GM23338 (cell line): ENCODE measurements at regions not wholly inside any gene's neighbourhood (a gene's known extent, or its start where the extent isn't known, plus 50 kb on each side); places are given as distances from the start of the nearest gene placed in this dataset.

Experiments used
- ATAC-seq: fragments of 200-7000 bp; cut with Tn5 transposase; 3 replicates; pipeline ENCODE4 v1.9.1; 2020
- DNase-seq: peaks from one replicate; pipeline ENCODE4 v3.0.0-alpha.2; 2015; ENCODE audit warnings: low spot score
- H2AFZ ChIP-seq: fragments of 200-600 bp; sonication (generic); 2 replicates; pipeline ENCODE4 v1.8.0; 2016; ENCODE audit warnings: antibody characterized with exemption, mild to moderate bottlenecking, moderate library complexity
- H3F3A ChIP-seq: fragments of 200-600 bp; sonication (generic); replicated peaks from 2 replicates; pipeline ENCODE4 v1.8.0; 2017; ENCODE audit warnings: antibody characterized with exemption, mixed run types, low read depth
- H3K27ac ChIP-seq: fragments of 200-600 bp; sonication (generic); 2 replicates; pipeline ENCODE4 v1.6.1; 2016; ENCODE audit warnings: low read depth
- H3K27me3 ChIP-seq: fragments of 200-600 bp; sonication (generic); 2 replicates; pipeline ENCODE4 v1.8.0; 2016; ENCODE audit warnings: mild to moderate bottlenecking, mixed run types, moderate library complexity; ENCODE audit not compliant: insufficient read depth
- H3K36me3 ChIP-seq: fragments of 200-600 bp; sonication (generic); 2 replicates; pipeline ENCODE4 v1.8.0; 2016; ENCODE audit warnings: mild to moderate bottlenecking; ENCODE audit not compliant: insufficient read depth
- H3K4me1 ChIP-seq: fragments of 200-600 bp; sonication (generic); 2 replicates; pipeline ENCODE4 v1.8.0; 2016; ENCODE audit warnings: mild to moderate bottlenecking, moderate library complexity; ENCODE audit not compliant: insufficient read depth
- H3K4me2 ChIP-seq: fragments of 200-600 bp; sonication (generic); 2 replicates; pipeline ENCODE4 v1.7.1; 2017; ENCODE audit warnings: mixed run types
- H3K4me3 ChIP-seq: fragments of 200-600 bp; sonication (generic); 2 replicates; pipeline ENCODE4 v1.6.1; 2016; ENCODE audit warnings: mixed run types
- H3K79me2 ChIP-seq: fragments of 200-600 bp; sonication (generic); replicated peaks from 2 replicates; pipeline ENCODE4 v1.8.0; 2017; ENCODE audit warnings: mild to moderate bottlenecking; ENCODE audit not compliant: insufficient read depth
- H3K9me2 ChIP-seq: fragments of 200-600 bp; sonication (generic); 2 replicates; pipeline ENCODE4 v1.8.0; 2017; ENCODE audit not compliant: insufficient read depth
- H4K20me1 ChIP-seq: fragments of 200-600 bp; sonication (generic); replicated peaks from 2 replicates; pipeline ENCODE4 v1.8.0; 2017; ENCODE audit warnings: mild to moderate bottlenecking; ENCODE audit not compliant: insufficient read depth
- H3K27ac Mint-ChIP-seq: 2 replicates; pipeline ENCODE4 v1.8.0; 2020; ENCODE audit warnings: inconsistent platforms, mild to moderate bottlenecking, moderate library complexity, mixed read lengths
- H3K27me3 Mint-ChIP-seq: 3 replicates; pipeline ENCODE4 v1.8.0; 2022; ENCODE audit warnings: low read depth, mild to moderate bottlenecking, moderate library complexity, mixed read lengths, inconsistent platforms; ENCODE audit not compliant: insufficient read depth, poor library complexity
- H3K36me3 Mint-ChIP-seq: 3 replicates; pipeline ENCODE4 v1.8.0; 2021; ENCODE audit warnings: low read depth, mild to moderate bottlenecking, inconsistent platforms, moderate library complexity, mixed read lengths
- H3K4me1 Mint-ChIP-seq: 3 replicates; pipeline ENCODE4 v1.8.0; 2020; ENCODE audit warnings: mild to moderate bottlenecking, inconsistent platforms, mixed read lengths
- H3K4me3 Mint-ChIP-seq: 3 replicates; pipeline ENCODE4 v1.8.0; 2021; ENCODE audit warnings: moderate library complexity, mild to moderate bottlenecking, inconsistent platforms, mixed read lengths
- H3K9me3 Mint-ChIP-seq: 3 replicates; pipeline ENCODE4 v1.8.0; 2020; ENCODE audit warnings: moderate library complexity, mild to moderate bottlenecking, inconsistent platforms, mixed read lengths
- CREB1 ChIP-seq: fragments of 250-450 bp; sonication (Bioruptor Pico); IDR thresholded peaks from 2 replicates; pipeline ENCODE4 v1.5.0; 2020; ENCODE audit warnings: low read depth, mild to moderate bottlenecking, moderate library complexity
- CTCF ChIP-seq, 2 experiments: fragments of 200-600 bp in 1 of 2; sonication (generic) in 1 of 2; conservative IDR thresholded peaks; 2 replicates each; pipeline versions ENCODE4 v1.5.1 to v1.6.1; 2016 to 2017; ENCODE audit warnings: antibody characterized with exemption in 2 of 2, low read depth in 2 of 2, mild to moderate bottlenecking in 2 of 2, moderate library complexity in 1 of 2
- ETS1 ChIP-seq: IDR thresholded peaks from 2 replicates; pipeline ENCODE4 v1.6.1; 2016; ENCODE audit warnings: antibody characterized with exemption
- EZH2 ChIP-seq: fragments of 200-600 bp; sonication (generic); IDR thresholded peaks from one replicate; pipeline ENCODE4 v1.8.0; 2017; ENCODE audit warnings: antibody characterized with exemption, mild to moderate bottlenecking, low read depth; ENCODE audit not compliant: unreplicated experiment
- JUNB ChIP-seq: IDR thresholded peaks from one replicate; pipeline ENCODE4 v1.6.1; 2016; ENCODE audit warnings: antibody characterized with exemption; ENCODE audit not compliant: unreplicated experiment
- NANOG ChIP-seq: IDR thresholded peaks from 2 replicates; pipeline ENCODE4 v1.6.1; 2016; ENCODE audit warnings: antibody characterized with exemption, borderline replicate concordance
- POLR2AphosphoS5 ChIP-seq: IDR thresholded peaks from 2 replicates; pipeline ENCODE4 v1.6.1; 2016; ENCODE audit warnings: antibody characterized with exemption, low read depth
- REST ChIP-seq: IDR thresholded peaks from one replicate; pipeline ENCODE4 v1.6.1; 2018; ENCODE audit warnings: antibody characterized with exemption; ENCODE audit not compliant: unreplicated experiment
- STAT1 ChIP-seq: IDR thresholded peaks from one replicate; pipeline ENCODE4 v1.6.1; 2016; ENCODE audit warnings: antibody characterized with exemption; ENCODE audit not compliant: unreplicated experiment
- ZNF462 ChIP-seq: fragments of 250-450 bp; sonication (Bioruptor Pico); IDR thresholded peaks from 2 replicates; pipeline ENCODE4 v1.5.0; 2020; ENCODE audit warnings: mild to moderate bottlenecking, moderate library complexity

GRCh38 chr9:88642336-88642735 lies 107.4 kb downstream of the NXNL2 start:
- H3K4me2 ChIP-seq, result no peak overlapping the region
- no peak overlapping the region for H3K4me3 ChIP-seq
- DNase-seq (no peak), ATAC-seq (no peak)
- H3K79me2 ChIP-seq, result no peaks in the 10 kb centered on the region
- no peak overlapping the region for H2AFZ ChIP-seq
- no peaks in the 10 kb centered on the region for H4K20me1 ChIP-seq
- no peaks in the 10 kb centered on the region for H3F3A ChIP-seq
- no peaks in the 10 kb centered on the region; the same call in 1 of the 3 replicates for H3K36me3 Mint-ChIP-seq
- peaks cover 3% of the 10 kb centered on the region for H3K9me2 ChIP-seq
- no peak for TF ChIP-seq CTCF (conservative IDR thresholded peaks at IDR 0.05; ENCODE audit: low read depth in 2 of 2)
- TF ChIP-seq STAT1, result no peak
- no peak for TF ChIP-seq JUNB
- no peak for TF ChIP-seq CREB1 (CRISPR knock-in tag)
- TF ChIP-seq ETS1, result no peak
- no peak for TF ChIP-seq REST
- TF ChIP-seq EZH2, result no peak
- no peak for TF ChIP-seq POLR2AphosphoS5
- peaks cover 11% of the 10 kb centered on the region for H3K9me3 Mint-ChIP-seq
- no peak overlapping the region for H3K27ac ChIP-seq
- no peaks in the 10 kb centered on the region for H3K36me3 ChIP-seq
- no peaks in the 10 kb centered on the region for H3K4me1 ChIP-seq
- no peaks in the 10 kb centered on the region for H3K27me3 ChIP-seq
- H3K27me3 Mint-ChIP-seq, result peaks cover 3% of the 10 kb centered on the region
- no peak overlapping the region for H3K4me3 Mint-ChIP-seq
- no peaks in the 10 kb centered on the region for H3K4me1 Mint-ChIP-seq
- H3K27ac Mint-ChIP-seq, result no peak overlapping the region

GRCh38 chr9:88643931-88644330 lies 109.0 kb downstream of the NXNL2 start:
- peaks cover 3% of the 10 kb centered on the region for H3K9me2 ChIP-seq
- no peak overlapping the region for H3K27ac ChIP-seq
- no peaks in the 10 kb centered on the region for H3K4me1 ChIP-seq
- H3K4me1 Mint-ChIP-seq, result no peaks in the 10 kb centered on the region
- DNase-seq (no peak), ATAC-seq (no peak)
- peaks cover 7% of the 10 kb centered on the region for H3K9me3 Mint-ChIP-seq
- H2AFZ ChIP-seq, result no peak overlapping the region
- no peaks in the 10 kb centered on the region for H3F3A ChIP-seq
- H3K36me3 Mint-ChIP-seq, result no peaks in the 10 kb centered on the region; the same call in 1 of the 3 replicates
- no peaks in the 10 kb centered on the region for H4K20me1 ChIP-seq
- peaks cover 3% of the 10 kb centered on the region for H3K27me3 Mint-ChIP-seq
- no peak overlapping the region for H3K4me2 ChIP-seq
- no peak overlapping the region for H3K4me3 ChIP-seq
- no peaks in the 10 kb centered on the region for H3K27me3 ChIP-seq
- H3K4me3 Mint-ChIP-seq, result no peak overlapping the region
- no peaks in the 10 kb centered on the region for H3K79me2 ChIP-seq
- no peaks in the 10 kb centered on the region for H3K36me3 ChIP-seq
- no peak overlapping the region for H3K27ac Mint-ChIP-seq
- no peak for TF ChIP-seq NANOG
- no peak for TF ChIP-seq ZNF462
- TF ChIP-seq STAT1, result no peak
